BJ (cell line): ENCODE measurements at regions not wholly inside any gene's neighbourhood (a gene's known extent, or its start where the extent isn't known, plus 50 kb on each side); places are given as distances from the start of the nearest gene placed in this dataset.

Experiments
- CTCF ChIA-PET: fragments of 350-600 bp; formaldehyde crosslinking; extraction: SDS; loops from one replicate; lab custom pipeline; 2021; ENCODE audit warnings: antibody characterized with exemption, inconsistent platforms; lab: Yijun Ruan, JAX
- POLR2A ChIA-PET: fragments of 300-600 bp; sonication (Branson Sonifier 250); formaldehyde crosslinking; extraction: SDS; loops from one replicate; lab custom pipeline; 2021; ENCODE audit warnings: antibody characterized with exemption; lab: Charles Lee
- DNase-seq: peaks from one replicate; pipeline ENCODE4 v3.0.0-alpha.2; 2011; ENCODE audit warnings: low read depth
- H3K27me3 ChIP-seq: 2 replicates; pipeline ENCODE4 v1.6.0; 2011; ENCODE audit warnings: low read length; ENCODE audit not compliant: control insufficient read depth, insufficient read depth
- H3K36me3 ChIP-seq: 2 replicates; pipeline ENCODE4 v1.5.1; 2011; ENCODE audit warnings: low read length; ENCODE audit not compliant: control insufficient read depth, insufficient read depth
- H3K4me3 ChIP-seq: 2 replicates; pipeline ENCODE4 v1.5.1; 2011; ENCODE audit warnings: low read depth, mild to moderate bottlenecking, control low read depth, low read length
- CTCF ChIP-seq: IDR thresholded peaks from 2 replicates; pipeline ENCODE4 v1.5.1; 2011; ENCODE audit warnings: low read depth, mild to moderate bottlenecking, control low read depth, inconsistent platforms, low read length, moderate library complexity; ENCODE audit not compliant: insufficient read depth

GRCh38 chr1:14443164-14443787 lies 155.2 kb upstream of the KAZN start:
- no peak for TF ChIP-seq CTCF
- Histone ChIP-seq H3K4me3 (no peak overlapping the region), H3K36me3 (no peaks in the 10 kb centered on the region), H3K27me3 (peaks cover 1% of the 10 kb centered on the region; the same call in 1 of the 2 replicates)
- ChIA-PET POLR2A (no interaction called here), CTCF (interaction anchor here (1.1 kb wide), 1 partner anchor 33 kb away, joined by 3 read pairs; no protein-coding TSS in a partner anchor)
- DNase-seq, result no peak

GRCh38 chr1:14451217-14451616 lies 147.3 kb upstream of the KAZN start:
- no peak for TF ChIP-seq CTCF
- no peak for DNase-seq
- POLR2A ChIA-PET, result no interaction called here
- no peaks in the 10 kb centered on the region for H3K36me3 ChIP-seq
- peaks cover 1% of the 10 kb centered on the region; the same call in 1 of the 2 replicates for H3K27me3 ChIP-seq
- no peak overlapping the region for H3K4me3 ChIP-seq
- CTCF ChIA-PET, result no interaction called here

GRCh38 chr1:14452551-14452950 lies 145.9 kb upstream of the KAZN start:
- CTCF ChIA-PET, result no interaction called here
- no peaks in the 10 kb centered on the region for H3K36me3 ChIP-seq
- no peak for TF ChIP-seq CTCF
- no peaks in the 10 kb centered on the region; the same call in 1 of the 2 replicates for H3K27me3 ChIP-seq
- no peak for DNase-seq
- POLR2A ChIA-PET, result no interaction called here
- no peak overlapping the region for H3K4me3 ChIP-seq

- no peak for TF ChIP-seq CTCF
- ChIA-PET POLR2A (no interaction called here), CTCF (no interaction called here)
- no peak overlapping the region for H3K4me3 ChIP-seq
- no peaks in the 10 kb centered on the region for H3K27me3 ChIP-seq
- no peaks in the 10 kb centered on the region for H3K36me3 ChIP-seq
- DNase-seq, result no peak
Measured at GRCh38 chr1:14460173-14460572, 138.3 kb upstream of the KAZN start.

- TF ChIP-seq CTCF, result no peak
- ChIA-PET CTCF (no interaction called here), POLR2A (no interaction called here)
- no peak for DNase-seq
- no peaks in the 10 kb centered on the region for H3K36me3 ChIP-seq
- no peaks in the 10 kb centered on the region for H3K27me3 ChIP-seq
- no peak overlapping the region for H3K4me3 ChIP-seq
Measured at GRCh38 chr1:14462851-14463250, 135.6 kb upstream of the KAZN start.
